ENCODE measurements at regions not wholly inside any gene's neighbourhood (a gene's known extent, or its start where the extent isn't known, plus 50 kb on each side); places are given as distances from the start of the nearest gene placed in this dataset.

DNA sequence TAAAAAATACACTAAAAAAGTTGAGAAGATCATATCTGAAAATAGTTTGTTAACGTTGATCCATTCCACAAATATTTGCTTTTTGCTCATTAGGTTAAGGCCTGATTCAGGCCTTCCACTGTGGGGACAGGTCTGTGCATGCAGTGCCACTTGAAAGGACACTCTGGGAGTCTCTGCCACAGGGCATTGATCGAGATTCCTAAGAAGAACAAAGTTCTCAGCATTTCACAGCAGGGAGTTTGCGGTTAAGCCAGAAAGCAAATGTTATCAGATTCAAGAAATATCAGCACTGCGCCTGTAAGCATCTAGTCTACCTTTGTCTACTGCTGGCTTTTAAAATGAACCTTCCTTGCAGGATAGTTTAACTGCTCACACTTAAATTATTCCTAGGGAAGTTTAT, 62.2 kb upstream of the TNIP3 start:
- no peak for DNase-seq
- no peaks in the 10 kb centered on the region for H3K9me3 ChIP-seq (ENCODE audit: severe bottlenecking)
- H3K36me3 ChIP-seq = no peaks in the 10 kb centered on the region
- no peaks in the 10 kb centered on the region for H3K27me3 ChIP-seq (ENCODE audit: insufficient read depth, low read depth, severe bottlenecking)
- TF ChIP-seq, protein P1, sequence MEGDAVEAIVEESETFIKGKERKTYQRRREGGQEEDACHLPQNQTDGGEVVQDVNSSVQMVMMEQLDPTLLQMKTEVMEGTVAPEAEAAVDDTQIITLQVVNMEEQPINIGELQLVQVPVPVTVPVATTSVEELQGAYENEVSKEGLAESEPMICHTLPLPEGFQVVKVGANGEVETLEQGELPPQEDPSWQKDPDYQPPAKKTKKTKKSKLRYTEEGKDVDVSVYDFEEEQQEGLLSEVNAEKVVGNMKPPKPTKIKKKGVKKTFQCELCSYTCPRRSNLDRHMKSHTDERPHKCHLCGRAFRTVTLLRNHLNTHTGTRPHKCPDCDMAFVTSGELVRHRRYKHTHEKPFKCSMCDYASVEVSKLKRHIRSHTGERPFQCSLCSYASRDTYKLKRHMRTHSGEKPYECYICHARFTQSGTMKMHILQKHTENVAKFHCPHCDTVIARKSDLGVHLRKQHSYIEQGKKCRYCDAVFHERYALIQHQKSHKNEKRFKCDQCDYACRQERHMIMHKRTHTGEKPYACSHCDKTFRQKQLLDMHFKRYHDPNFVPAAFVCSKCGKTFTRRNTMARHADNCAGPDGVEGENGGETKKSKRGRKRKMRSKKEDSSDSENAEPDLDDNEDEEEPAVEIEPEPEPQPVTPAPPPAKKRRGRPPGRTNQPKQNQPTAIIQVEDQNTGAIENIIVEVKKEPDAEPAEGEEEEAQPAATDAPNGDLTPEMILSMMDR (IDR thresholded peaks at IDR 0.05; ENCODE audit: low read depth, low read length) = no peak
- no peak overlapping the region for H3K4me3 ChIP-seq (ENCODE audit: low read depth, low read length)
- no peak overlapping the region for H3K27ac ChIP-seq

DNA sequence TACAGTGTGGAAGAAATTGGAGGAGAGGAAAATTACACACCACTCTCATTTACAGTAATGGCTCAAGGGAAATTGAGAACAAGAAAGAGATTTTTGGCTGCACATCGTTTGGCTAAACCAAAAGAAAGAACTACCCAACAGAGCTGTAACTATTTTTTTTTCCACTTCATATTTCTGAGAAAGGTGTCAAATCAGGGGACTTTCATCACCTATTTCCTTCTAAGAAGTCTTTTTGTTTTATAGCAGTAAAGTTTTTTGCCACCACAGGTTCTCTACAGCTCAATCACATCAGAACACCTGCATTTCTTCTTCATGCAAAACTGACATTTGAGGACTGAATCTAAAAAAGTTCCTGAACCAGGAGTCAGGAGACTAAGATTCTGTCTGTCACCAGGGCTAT, 57.5 kb upstream of the TNIP3 start:
- DNase-seq = no peak
- H3K27ac ChIP-seq = no peak overlapping the region
- no peak overlapping the region for H3K4me3 ChIP-seq (ENCODE audit: low read depth, low read length)
- no peaks in the 10 kb centered on the region for H3K27me3 ChIP-seq (ENCODE audit: insufficient read depth, low read depth, severe bottlenecking)
- TF ChIP-seq, protein P1 (IDR thresholded peaks at IDR 0.05; ENCODE audit: low read depth, low read length) = no peak
- H3K9me3 ChIP-seq (ENCODE audit: severe bottlenecking) = no peaks in the 10 kb centered on the region
- no peaks in the 10 kb centered on the region for H3K36me3 ChIP-seq

DNA sequence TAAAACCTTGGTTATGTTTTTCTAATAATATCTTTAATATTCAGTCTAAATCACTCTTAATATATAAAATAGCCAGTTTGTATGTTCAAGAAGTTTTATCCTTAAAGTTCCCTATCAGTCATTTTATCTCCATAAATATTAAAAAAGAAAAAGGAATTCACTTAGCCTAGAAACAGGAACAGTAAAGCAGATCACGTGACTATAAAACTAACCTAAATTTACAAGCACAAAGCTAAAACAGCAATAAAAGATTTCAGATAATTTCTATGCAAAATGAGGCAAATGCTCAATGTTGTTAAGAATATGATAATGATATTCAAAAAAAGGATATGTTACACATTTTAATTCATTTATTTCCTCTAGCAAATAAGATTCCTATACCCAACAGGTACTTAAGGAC, 57.1 kb upstream of the TNIP3 start:
- Histone ChIP-seq H3K4me3 (ENCODE audit: low read depth, low read length) (no peak overlapping the region), H3K9me3 (ENCODE audit: severe bottlenecking) (no peaks in the 10 kb centered on the region), H3K27ac (no peak overlapping the region), H3K27me3 (ENCODE audit: insufficient read depth, low read depth, severe bottlenecking) (no peaks in the 10 kb centered on the region), H3K36me3 (no peaks in the 10 kb centered on the region)
- TF ChIP-seq, protein P1 (IDR thresholded peaks at IDR 0.05; ENCODE audit: low read depth, low read length) = no peak
- no peak for DNase-seq

DNA sequence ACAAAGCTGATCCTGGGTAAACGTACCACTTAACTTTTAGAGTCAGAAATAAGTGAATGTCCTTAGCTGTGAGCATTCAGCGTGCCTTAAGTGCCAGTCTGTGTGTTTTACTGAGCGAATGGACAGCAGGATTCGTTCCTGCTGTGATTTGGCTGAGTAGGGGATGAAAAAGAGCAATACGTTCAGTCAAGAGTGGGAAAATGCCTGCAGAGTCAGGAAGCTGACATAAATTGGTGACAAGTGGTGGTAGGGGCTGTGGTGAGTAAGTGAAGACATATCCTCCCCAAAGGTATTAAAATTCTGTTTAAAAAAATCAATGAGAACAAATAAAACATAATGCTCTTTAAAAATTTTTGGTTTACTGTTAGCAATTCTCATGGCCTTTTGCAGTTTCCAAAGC, 56.6 kb upstream of the TNIP3 start:
- TF ChIP-seq, protein P1 (IDR thresholded peaks at IDR 0.05; ENCODE audit: low read depth, low read length) = no peak
- Histone ChIP-seq H3K9me3 (ENCODE audit: severe bottlenecking) (no peaks in the 10 kb centered on the region), H3K36me3 (no peaks in the 10 kb centered on the region), H3K27me3 (ENCODE audit: insufficient read depth, low read depth, severe bottlenecking) (no peaks in the 10 kb centered on the region), H3K27ac (no peak overlapping the region), H3K4me3 (ENCODE audit: low read depth, low read length) (no peak overlapping the region)
- DNase-seq = no peak

DNA sequence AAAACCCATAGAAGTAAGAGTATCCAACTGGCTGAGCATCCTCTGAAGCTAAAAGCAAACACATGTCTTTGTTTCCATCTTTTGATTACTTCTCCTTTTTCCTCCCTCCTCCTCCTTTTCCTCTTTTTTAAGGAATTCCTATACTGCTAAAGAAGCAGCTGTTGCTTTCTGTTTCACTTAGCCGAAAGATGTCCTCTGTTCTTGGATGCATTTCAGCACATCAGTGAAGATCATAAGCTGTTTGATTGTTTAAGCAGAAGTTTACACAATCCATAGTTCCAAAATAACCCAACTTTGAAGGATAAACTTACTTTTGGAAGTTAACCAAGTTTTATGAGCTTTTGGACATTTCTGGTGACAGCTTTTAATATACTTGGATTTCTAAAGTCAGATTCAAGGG, 55.1 kb upstream of the TNIP3 start:
- TF ChIP-seq, protein P1 (IDR thresholded peaks at IDR 0.05; ENCODE audit: low read depth, low read length) = no peak
- no peaks in the 10 kb centered on the region for H3K36me3 ChIP-seq
- no peak for DNase-seq
- no peak overlapping the region for H3K4me3 ChIP-seq (ENCODE audit: low read depth, low read length)
- no peaks in the 10 kb centered on the region for H3K27me3 ChIP-seq (ENCODE audit: insufficient read depth, low read depth, severe bottlenecking)
- H3K9me3 ChIP-seq (ENCODE audit: severe bottlenecking) = no peaks in the 10 kb centered on the region
- no peak overlapping the region for H3K27ac ChIP-seq

DNA sequence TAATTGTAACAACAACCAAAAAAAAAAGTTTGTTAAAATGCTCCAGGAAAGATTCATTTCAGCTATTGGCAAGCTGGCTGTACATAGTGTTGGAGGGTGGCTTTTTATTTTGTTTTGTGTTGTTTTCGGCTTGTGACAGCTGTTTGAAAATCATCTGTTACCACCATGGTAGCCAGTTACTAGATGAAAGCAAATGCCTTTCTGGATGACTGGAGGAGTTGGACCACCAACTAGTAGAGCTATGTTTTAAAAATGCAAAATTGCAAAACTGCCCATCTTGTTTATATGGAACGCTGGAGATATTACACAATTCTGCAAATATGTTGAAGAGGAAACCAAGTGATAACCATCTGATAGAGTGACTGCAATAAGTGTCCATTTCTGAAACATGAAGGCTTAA, 53.2 kb upstream of the TNIP3 start:
- no peaks in the 10 kb centered on the region for H3K27me3 ChIP-seq (ENCODE audit: insufficient read depth, low read depth, severe bottlenecking)
- H3K27ac ChIP-seq = no peak overlapping the region
- H3K36me3 ChIP-seq = no peaks in the 10 kb centered on the region
- DNase-seq = no peak
- TF ChIP-seq, protein P1 (IDR thresholded peaks at IDR 0.05; ENCODE audit: low read depth, low read length) = no peak
- H3K9me3 ChIP-seq (ENCODE audit: severe bottlenecking) = no peaks in the 10 kb centered on the region
- no peak overlapping the region for H3K4me3 ChIP-seq (ENCODE audit: low read depth, low read length)
